Liver (tissue), 8 donors: ENCODE measurements at regions not wholly inside any gene's neighbourhood (a gene's known extent, or its start where the extent isn't known, plus 50 kb on each side); places are given as distances from the start of the nearest gene placed in this dataset.

Source experiments
- DNase-seq: peaks from one replicate; pipeline ENCODE4 v3.0.0-alpha.2; 2017; ENCODE audit warnings: low spot score
- H3K27ac ChIP-seq, 2 donors: one replicate each; pipeline ENCODE4 v1.7.0; 2013; ENCODE audit warnings: inconsistent platforms in 2 of 2, low read length in 2 of 2, control low read depth in 1 of 2, low read depth in 1 of 2, mild to moderate bottlenecking in 1 of 2
- H3K27me3 ChIP-seq, 4 donors: one replicate each; pipeline versions ENCODE4 v1.6.1 to v1.7.0; 2013; ENCODE audit warnings: low read length in 3 of 4, inconsistent platforms in 1 of 4, mild to moderate bottlenecking in 1 of 4, moderate library complexity in 1 of 4; ENCODE audit not compliant: control insufficient read depth in 4 of 4, insufficient read depth in 4 of 4
- H3K36me3 ChIP-seq, 4 donors: one replicate each; pipeline versions ENCODE4 v1.6.1 to v1.7.0; 2013; ENCODE audit warnings: low read length in 3 of 4, mild to moderate bottlenecking in 3 of 4, low read depth in 1 of 4, moderate library complexity in 1 of 4; ENCODE audit not compliant: control insufficient read depth in 4 of 4, insufficient read depth in 3 of 4
- H3K4me1 ChIP-seq, 4 donors: one replicate each; pipeline versions ENCODE4 v1.6.1 to v1.7.0; 2013; ENCODE audit warnings: low read length in 3 of 4, mild to moderate bottlenecking in 3 of 4, moderate library complexity in 1 of 4; ENCODE audit not compliant: control insufficient read depth in 4 of 4, insufficient read depth in 4 of 4
- H3K4me3 ChIP-seq, 3 donors: one replicate each; pipeline versions ENCODE4 v1.6.1 to v1.7.0; 2013; ENCODE audit warnings: low read length in 3 of 3, control low read depth in 1 of 3, low read depth in 1 of 3, mild to moderate bottlenecking in 1 of 3
- H3K9ac ChIP-seq, 2 donors: one replicate each; pipeline ENCODE4 v1.7.0; 2013; ENCODE audit warnings: low read length in 2 of 2, mild to moderate bottlenecking in 2 of 2, moderate library complexity in 2 of 2, control low read depth in 1 of 2, low read depth in 1 of 2
- H3K9me3 ChIP-seq, 4 donors: one replicate each; pipeline versions ENCODE4 v1.6.1 to v1.7.0; 2013; ENCODE audit warnings: low read length in 3 of 4; ENCODE audit not compliant: control insufficient read depth in 4 of 4
- ATF3 ChIP-seq: IDR thresholded peaks from 2 replicates; pipeline ENCODE4 v1.6.1; 2016; ENCODE audit warnings: antibody characterized with exemption
- CTCF ChIP-seq: fragments of 150-350 bp; IDR thresholded peaks from 2 replicates; pipeline ENCODE4 v1.5.1; 2017; ENCODE audit warnings: improper control_type of control experiment, low read depth, low read length; ENCODE audit not compliant: missing input control
- EGR1 ChIP-seq, 2 donors: IDR thresholded peaks; 2 replicates each; pipeline ENCODE4 v1.6.1; 2016 to 2018; ENCODE audit warnings: antibody characterized with exemption in 2 of 2, low read depth in 2 of 2
- FOXA1 ChIP-seq: IDR thresholded peaks from 2 replicates; pipeline ENCODE4 v1.6.1; 2016; ENCODE audit warnings: antibody characterized with exemption
- HNF4A ChIP-seq, 2 donors: conservative IDR thresholded peaks; 2 replicates each; pipeline ENCODE4 v1.6.1; 2016; ENCODE audit warnings: antibody characterized with exemption in 2 of 2, mild to moderate bottlenecking in 2 of 2
- JUND ChIP-seq, 2 donors: IDR thresholded peaks; 2 replicates each; pipeline ENCODE4 v1.6.1; 2016; ENCODE audit warnings: antibody characterized with exemption in 2 of 2
- NR2F2 ChIP-seq: IDR thresholded peaks from 2 replicates; pipeline ENCODE4 v1.6.1; 2016; ENCODE audit warnings: antibody characterized with exemption
- RAD21 ChIP-seq, 2 donors: IDR thresholded peaks; 2 replicates each; pipeline ENCODE4 v1.6.1; 2016; ENCODE audit warnings: antibody characterized with exemption in 2 of 2, mild to moderate bottlenecking in 2 of 2
- REST ChIP-seq: IDR thresholded peaks from 2 replicates; pipeline ENCODE4 v1.6.1; 2016; ENCODE audit warnings: antibody characterized with exemption, mild to moderate bottlenecking
- RXRA ChIP-seq, 2 donors: IDR thresholded peaks; 2 replicates each; pipeline ENCODE4 v1.6.1; 2017 to 2018; ENCODE audit warnings: antibody characterized with exemption in 2 of 2, mild to moderate bottlenecking in 1 of 2
- SP1 ChIP-seq: IDR thresholded peaks from 2 replicates; pipeline ENCODE4 v1.6.1; 2018; ENCODE audit warnings: antibody characterized with exemption, mild to moderate bottlenecking
- TAF1 ChIP-seq: conservative IDR thresholded peaks from 2 replicates; pipeline ENCODE4 v1.6.1; 2016; ENCODE audit warnings: antibody characterized with exemption, mild to moderate bottlenecking
- YY1 ChIP-seq: IDR thresholded peaks from 2 replicates; pipeline ENCODE4 v1.6.1; 2016; ENCODE audit warnings: antibody characterized with exemption, mild to moderate bottlenecking
- WGBS: extraction: QIAGEN DNeasy Blood & Tissue Kit; methylation state at CpG from one replicate; pipeline ENCODE4 v1.1.7; 2013; 5-methylcytosine and 5-hydroxymethylcytosine counted together
- TF ChIP-seq, protein P1 (sequence below): IDR thresholded peaks from 2 replicates; pipeline ENCODE4 v1.6.1; 2016; ENCODE audit warnings: antibody characterized with exemption
- TF ChIP-seq, protein P2 (sequence below): IDR thresholded peaks from 2 replicates; pipeline ENCODE4 v1.6.1; 2016; ENCODE audit warnings: antibody characterized with exemption
- donor health status: healthy.
- donor health status: healthy.
- donor health status: healthy.
- donor health status: healthy.
- donor health status: healthy.

DNA sequence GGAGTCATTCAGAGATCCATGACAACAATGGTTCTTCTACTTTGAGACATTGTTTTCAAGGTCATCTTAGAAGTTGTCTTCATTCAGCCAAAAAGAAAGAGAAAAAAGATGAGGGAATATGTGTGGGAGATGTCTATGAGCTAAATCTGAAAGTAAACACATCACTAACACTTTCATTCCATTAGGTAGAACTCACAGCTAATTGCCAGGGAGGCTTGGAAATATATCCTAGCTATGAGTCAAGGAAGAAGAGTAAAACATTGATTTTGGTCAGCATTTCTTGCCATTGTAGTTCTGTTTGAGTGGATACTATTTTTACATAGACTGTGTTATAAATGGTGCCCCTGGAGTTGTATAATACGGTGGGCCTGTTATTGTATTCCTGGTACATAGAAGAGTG lies 316.4 kb upstream of the MYOCD start:
- H3K4me1 ChIP-seq: no peaks in the 10 kb centered on the region

GRCh38 chr17:12352127-12352526 lies 313.6 kb upstream of the MYOCD start:
- Histone ChIP-seq H3K4me3 (no peak overlapping the region), H3K27ac (no peak overlapping the region), H3K9ac (no peak overlapping the region), H3K9me3 (no peaks in the 10 kb centered on the region), H3K4me1 (no peaks in the 10 kb centered on the region), H3K36me3 (no peaks in the 10 kb centered on the region), H3K27me3 (no peaks in the 10 kb centered on the region)
- TF ChIP-seq SP1 (no peak), REST (no peak), JUND (IDR thresholded peaks at IDR 0.05) (no peak), CTCF (no peak), HNF4A (conservative IDR thresholded peaks at IDR 0.05) (no peak)
- WGBS: 84% methylated on average over 5 of the region's 5 CpGs
- no peak for DNase-seq

More for the DNA sequence above, 316.4 kb upstream of the MYOCD start:
- DNase-seq: no peak
- 92% methylated on average over 1 of the region's 1 CpG for WGBS
- no peak overlapping the region for H3K27ac ChIP-seq
- no peaks in the 10 kb centered on the region for H3K36me3 ChIP-seq
- no peaks in the 10 kb centered on the region for H3K9me3 ChIP-seq
- no peaks in the 10 kb centered on the region for H3K27me3 ChIP-seq
- TF ChIP-seq CTCF: no peak
- H3K9ac ChIP-seq: no peak overlapping the region
- H3K4me3 ChIP-seq: no peak overlapping the region

GRCh38 chr17:12357600-12357999 lies 308.1 kb upstream of the MYOCD start:
- H3K9me3 ChIP-seq: no peaks in the 10 kb centered on the region
- TF ChIP-seq CTCF (no peak), FOXA1 (no peak), TAF1 (no peak), RXRA (IDR thresholded peaks at IDR 0.05) (no peak), JUND (IDR thresholded peaks at IDR 0.05) (no peak), RAD21 (IDR thresholded peaks at IDR 0.05) (no peak), YY1 (no peak), HNF4A (conservative IDR thresholded peaks at IDR 0.05) (no peak), EGR1 (IDR thresholded peaks at IDR 0.05; ENCODE audit: low read depth in 2 of 2) (no peak), ATF3 (no peak), NR2F2 (no peak), SP1 (no peak)
- TF ChIP-seq, protein P1, sequence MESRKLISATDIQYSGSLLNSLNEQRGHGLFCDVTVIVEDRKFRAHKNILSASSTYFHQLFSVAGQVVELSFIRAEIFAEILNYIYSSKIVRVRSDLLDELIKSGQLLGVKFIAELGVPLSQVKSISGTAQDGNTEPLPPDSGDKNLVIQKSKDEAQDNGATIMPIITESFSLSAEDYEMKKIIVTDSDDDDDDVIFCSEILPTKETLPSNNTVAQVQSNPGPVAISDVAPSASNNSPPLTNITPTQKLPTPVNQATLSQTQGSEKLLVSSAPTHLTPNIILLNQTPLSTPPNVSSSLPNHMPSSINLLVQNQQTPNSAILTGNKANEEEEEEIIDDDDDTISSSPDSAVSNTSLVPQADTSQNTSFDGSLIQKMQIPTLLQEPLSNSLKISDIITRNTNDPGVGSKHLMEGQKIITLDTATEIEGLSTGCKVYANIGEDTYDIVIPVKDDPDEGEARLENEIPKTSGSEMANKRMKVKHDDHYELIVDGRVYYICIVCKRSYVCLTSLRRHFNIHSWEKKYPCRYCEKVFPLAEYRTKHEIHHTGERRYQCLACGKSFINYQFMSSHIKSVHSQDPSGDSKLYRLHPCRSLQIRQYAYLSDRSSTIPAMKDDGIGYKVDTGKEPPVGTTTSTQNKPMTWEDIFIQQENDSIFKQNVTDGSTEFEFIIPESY: no peak
- TF ChIP-seq, protein P2, sequence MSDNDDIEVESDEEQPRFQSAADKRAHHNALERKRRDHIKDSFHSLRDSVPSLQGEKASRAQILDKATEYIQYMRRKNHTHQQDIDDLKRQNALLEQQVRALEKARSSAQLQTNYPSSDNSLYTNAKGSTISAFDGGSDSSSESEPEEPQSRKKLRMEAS: no peak
- no peaks in the 10 kb centered on the region for H3K4me1 ChIP-seq
- DNase-seq: no peak
- H3K27me3 ChIP-seq: no peaks in the 10 kb centered on the region
- H3K27ac ChIP-seq: no peak overlapping the region
- no peaks in the 10 kb centered on the region for H3K36me3 ChIP-seq
- no peak overlapping the region for H3K4me3 ChIP-seq
- 86% methylated on average over 2 of the region's 2 CpGs for WGBS
- no peak overlapping the region for H3K9ac ChIP-seq
